IMR-90 (cell line): ENCODE measurements at regions not wholly inside any gene's neighbourhood (a gene's known extent, or its start where the extent isn't known, plus 50 kb on each side); places are given as distances from the start of the nearest gene placed in this dataset.

Source experiments
- ATAC-seq: fragments of 200-7000 bp; cut with Tn5 transposase; 2 replicates; pipeline ENCODE4 v1.9.1; 2020; ENCODE audit warnings: low read depth, mild to moderate bottlenecking, moderate library complexity
- BruUV-seq: library from RNA; stranded (reverse); fragments of 400-500 nt; replicated peaks from 2 replicates; lab custom pipeline; 2021; lab: Mats Ljungman, UMichigan
- CTCF ChIA-PET: fragments of 300-600 bp; formaldehyde crosslinking; extraction: SDS; loops from one replicate; lab custom pipeline; 2021; ENCODE audit warnings: antibody characterized with exemption; lab: Yijun Ruan, JAX
- POLR2A ChIA-PET: fragments of 300-600 bp; sonication (Branson Sonifier 250); formaldehyde crosslinking; loops from one replicate; lab custom pipeline; 2022; ENCODE audit warnings: antibody characterized with exemption; ENCODE audit not compliant: unreplicated experiment; lab: Charles Lee
- DNase-seq: peaks from one replicate; pipeline ENCODE4 v3.0.0; 2013
- H2AFZ ChIP-seq: replicated peaks from 2 replicates; pipeline ENCODE3; 2013; ENCODE audit warnings: low read length, mild to moderate bottlenecking; ENCODE audit not compliant: poor library complexity
- H2AK5ac ChIP-seq: 2 replicates; pipeline ENCODE4 v1.6.1; 2013; ENCODE audit warnings: low read depth, low read length, inconsistent platforms
- H2AK9ac ChIP-seq: replicated peaks from 2 replicates; pipeline ENCODE3; 2013; ENCODE audit warnings: mild to moderate bottlenecking, low read depth, low read length, moderate library complexity; ENCODE audit not compliant: poor library complexity
- H2BK120ac ChIP-seq: 2 replicates; pipeline ENCODE4 v1.6.1; 2013; ENCODE audit warnings: low read depth, low read length, inconsistent platforms
- H2BK15ac ChIP-seq: 3 replicates; pipeline ENCODE4 v1.6.1; 2013; ENCODE audit warnings: low read depth, low read length, inconsistent platforms
- H2BK20ac ChIP-seq: 2 replicates; pipeline ENCODE4 v1.6.1; 2013; ENCODE audit warnings: low read depth, mild to moderate bottlenecking, inconsistent platforms, low read length, moderate library complexity
- H2BK5ac ChIP-seq: 2 replicates; pipeline ENCODE4 v1.6.1; 2013; ENCODE audit warnings: mild to moderate bottlenecking, low read depth, low read length, inconsistent platforms; ENCODE audit not compliant: poor library complexity, severe bottlenecking
- H3K14ac ChIP-seq: replicated peaks from 2 replicates; pipeline ENCODE4 v1.6.1; 2013; ENCODE audit warnings: low read depth, low read length, inconsistent platforms
- H3K18ac ChIP-seq: 2 replicates; pipeline ENCODE4 v1.6.1; 2013; ENCODE audit warnings: low read depth, low read length, control low read depth
- H3K23ac ChIP-seq: 2 replicates; pipeline ENCODE4 v1.6.1; 2013; ENCODE audit warnings: low read depth, low read length, inconsistent platforms
- H3K27ac ChIP-seq: 2 replicates; pipeline ENCODE4 v1.5.1; 2013; ENCODE audit warnings: mild to moderate bottlenecking, control low read depth, low read length; ENCODE audit not compliant: insufficient read depth
- H3K27me3 ChIP-seq: 2 replicates; pipeline ENCODE4 v1.6.1; 2013; ENCODE audit warnings: low read length; ENCODE audit not compliant: control insufficient read depth, insufficient read depth
- H3K36me3 ChIP-seq: 2 replicates; pipeline ENCODE4 v1.6.1; 2013; ENCODE audit warnings: low read length, mixed read lengths; ENCODE audit not compliant: control insufficient read depth, insufficient read depth
- H3K4ac ChIP-seq: 2 replicates; pipeline ENCODE4 v1.6.1; 2013; ENCODE audit warnings: low read depth, low read length, inconsistent platforms
- H3K4me1 ChIP-seq: 2 replicates; pipeline ENCODE4 v1.6.1; 2013; ENCODE audit warnings: low read length, mixed read lengths; ENCODE audit not compliant: control insufficient read depth, insufficient read depth
- H3K4me2 ChIP-seq: 2 replicates; pipeline ENCODE4 v1.6.1; 2013; ENCODE audit warnings: low read depth, mild to moderate bottlenecking, control low read depth, low read length, moderate library complexity
- H3K4me3 ChIP-seq: 2 replicates; pipeline ENCODE4 v1.5.1; 2013; ENCODE audit warnings: low read depth, mild to moderate bottlenecking, control low read depth, low read length, moderate library complexity; ENCODE audit not compliant: insufficient read depth
- H3K56ac ChIP-seq: 2 replicates; pipeline ENCODE4 v1.6.1; 2013; ENCODE audit warnings: low read length, inconsistent platforms; ENCODE audit not compliant: insufficient read depth; ENCODE audit errors: extremely low read depth
- H3K79me1 ChIP-seq, 2 experiments: 2 replicates each; pipeline ENCODE4 v1.6.1; 2013; ENCODE audit warnings: low read length in 2 of 2, inconsistent platforms in 1 of 2, low read depth in 1 of 2
- H3K9ac ChIP-seq: 2 replicates; pipeline ENCODE4 v1.6.1; 2013; ENCODE audit warnings: low read depth, low read length, control low read depth
- H3K9me1 ChIP-seq: 2 replicates; pipeline ENCODE4 v1.6.1; 2013; ENCODE audit warnings: low read length, inconsistent platforms; ENCODE audit not compliant: insufficient read depth
- H3K9me3 ChIP-seq: 2 replicates; pipeline ENCODE4 v1.6.1; 2013; ENCODE audit warnings: low read length; ENCODE audit not compliant: control insufficient read depth, insufficient read depth
- H4K20me1 ChIP-seq: 2 replicates; pipeline ENCODE4 v1.6.1; 2013; ENCODE audit warnings: low read length, inconsistent platforms; ENCODE audit not compliant: insufficient read depth
- H4K5ac ChIP-seq: 2 replicates; pipeline ENCODE4 v1.6.1; 2013; ENCODE audit warnings: mild to moderate bottlenecking, low read depth, low read length, control low read depth
- H4K8ac ChIP-seq, 2 experiments: 2 replicates each; pipeline ENCODE4 v1.6.1; 2013; ENCODE audit warnings: low read depth in 2 of 2, low read length in 2 of 2, control low read depth in 1 of 2, inconsistent platforms in 1 of 2
- H4K91ac ChIP-seq: 2 replicates; pipeline ENCODE4 v1.6.1; 2013; ENCODE audit warnings: low read depth, low read length, inconsistent platforms; ENCODE audit not compliant: insufficient read depth
- BHLHE40 ChIP-seq: fragments of 150-350 bp; IDR thresholded peaks from 2 replicates; pipeline ENCODE4 v1.6.1; 2016; ENCODE audit warnings: mild to moderate bottlenecking, low read depth, low read length
- CEBPB ChIP-seq: IDR thresholded peaks from 2 replicates; pipeline ENCODE4 v1.6.1; 2012; ENCODE audit warnings: low read depth, low read length, improper control_type of control experiment
- MXI1 ChIP-seq: IDR thresholded peaks from 2 replicates; pipeline ENCODE4 v1.6.1; 2012; ENCODE audit warnings: low read depth, mild to moderate bottlenecking, low read length, moderate library complexity, borderline replicate concordance
- POLR2A ChIP-seq: IDR thresholded peaks from 2 replicates; pipeline ENCODE4 v1.6.1; 2012; ENCODE audit warnings: mild to moderate bottlenecking, low read depth, low read length
- RCOR1 ChIP-seq: IDR thresholded peaks from 2 replicates; pipeline ENCODE4 v1.6.1; 2012; ENCODE audit warnings: mild to moderate bottlenecking, low read length, improper control_type of control experiment; ENCODE audit not compliant: insufficient replicate concordance
- RFX5 ChIP-seq: IDR thresholded peaks from 2 replicates; pipeline ENCODE4 v1.8.0; 2012; ENCODE audit warnings: low read depth, mild to moderate bottlenecking, low read length, moderate library complexity
- WGBS, 2 experiments: methylation state at CpG; one replicate each; pipeline versions ENCODE4 v1.1.5 to v1.1.7; 2013; ENCODE audit warnings: missing lambda C conversion rate in 2 of 2; ENCODE audit not compliant: insufficient read length in 1 of 2; ENCODE audit errors: extremely low coverage in 2 of 2; 5-methylcytosine and 5-hydroxymethylcytosine counted together
- dilution Hi-C: fragments of 300-500 bp; cut with HindIII; formaldehyde crosslinking; loops from one replicate; pipeline ENCODE4 v1.14.3; 2018; ENCODE audit warnings: low sequenced_read_pairs; ENCODE audit not compliant: unreplicated experiment
- in situ Hi-C: fragments of 300-500 bp; cut with MboI; formaldehyde crosslinking; loops from 3 replicates; pipeline ENCODE4 v1.14.3; 2019; ENCODE audit warnings: low sequenced_read_pairs, inconsistent platforms, mixed read lengths
- intact Hi-C: fragments of 100-400 bp; cut with micrococcal nuclease; formaldehyde crosslinking; loops from 2 replicates; pipeline ENCODE4 v1.10.0; 2022
- TF ChIP-seq, protein P1 (sequence below): conservative IDR thresholded peaks from 2 replicates; pipeline ENCODE4 v1.5.1; 2012; ENCODE audit warnings: mild to moderate bottlenecking, low read depth, low read length, improper control_type of control experiment

DNA sequence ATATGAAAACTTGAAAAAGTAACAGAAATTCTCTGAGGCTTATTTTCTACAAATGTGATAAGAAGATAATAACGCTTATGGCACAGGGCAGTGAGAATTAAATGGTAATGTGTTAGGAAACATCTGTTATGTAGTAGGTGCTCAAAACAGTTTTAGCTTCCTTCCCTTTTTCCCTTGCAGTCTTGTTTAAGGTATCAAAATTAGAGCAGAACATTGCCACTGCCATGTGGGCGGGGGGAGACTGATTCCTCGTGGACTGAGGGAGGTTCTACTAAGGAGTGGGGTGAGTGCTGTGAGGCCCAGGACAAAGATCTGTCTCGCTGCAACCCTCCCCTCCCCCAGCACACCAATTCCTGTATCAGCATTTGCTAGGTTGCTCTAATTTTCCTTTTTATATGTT, 702.4 kb downstream of the TUSC7 start:
- WGBS, 2 experiments: no CpG with 5 or more reads among the region's 4 CpGs
- intact Hi-C loops: no loop called here
- H2BK5ac ChIP-seq: no peak overlapping the region
- H2BK15ac ChIP-seq: no peak overlapping the region
- H4K20me1 ChIP-seq: no peaks in the 10 kb centered on the region
- H2BK120ac ChIP-seq: no peak overlapping the region
- no peak overlapping the region for H2AK5ac ChIP-seq
- ChIA-PET POLR2A (no interaction called here), CTCF (no interaction called here)
- H2AK9ac ChIP-seq: no peak overlapping the region
- no peak overlapping the region for H4K8ac ChIP-seq
- H3K56ac ChIP-seq: no peak overlapping the region
- H3K4me1 ChIP-seq: peaks cover 2% of the 10 kb centered on the region; the same call in 1 of the 2 replicates
- H2AFZ ChIP-seq: no peak overlapping the region
- no peak overlapping the region for H3K4ac ChIP-seq
- H3K27ac ChIP-seq: no peak overlapping the region
- H3K23ac ChIP-seq: no peak overlapping the region
- H3K4me2 ChIP-seq: no peak overlapping the region
- no peaks in the 10 kb centered on the region for H3K9me3 ChIP-seq
- dilution Hi-C loops: no loop called here
- no TSS peak for BruUV-seq
- TF ChIP-seq BHLHE40 (no peak), CEBPB (no peak), RFX5 (no peak), RCOR1 (no peak), MXI1 (no peak), POLR2A (no peak)
- TF ChIP-seq, protein P1, sequence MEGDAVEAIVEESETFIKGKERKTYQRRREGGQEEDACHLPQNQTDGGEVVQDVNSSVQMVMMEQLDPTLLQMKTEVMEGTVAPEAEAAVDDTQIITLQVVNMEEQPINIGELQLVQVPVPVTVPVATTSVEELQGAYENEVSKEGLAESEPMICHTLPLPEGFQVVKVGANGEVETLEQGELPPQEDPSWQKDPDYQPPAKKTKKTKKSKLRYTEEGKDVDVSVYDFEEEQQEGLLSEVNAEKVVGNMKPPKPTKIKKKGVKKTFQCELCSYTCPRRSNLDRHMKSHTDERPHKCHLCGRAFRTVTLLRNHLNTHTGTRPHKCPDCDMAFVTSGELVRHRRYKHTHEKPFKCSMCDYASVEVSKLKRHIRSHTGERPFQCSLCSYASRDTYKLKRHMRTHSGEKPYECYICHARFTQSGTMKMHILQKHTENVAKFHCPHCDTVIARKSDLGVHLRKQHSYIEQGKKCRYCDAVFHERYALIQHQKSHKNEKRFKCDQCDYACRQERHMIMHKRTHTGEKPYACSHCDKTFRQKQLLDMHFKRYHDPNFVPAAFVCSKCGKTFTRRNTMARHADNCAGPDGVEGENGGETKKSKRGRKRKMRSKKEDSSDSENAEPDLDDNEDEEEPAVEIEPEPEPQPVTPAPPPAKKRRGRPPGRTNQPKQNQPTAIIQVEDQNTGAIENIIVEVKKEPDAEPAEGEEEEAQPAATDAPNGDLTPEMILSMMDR: no peak
- H3K36me3 ChIP-seq: no peaks in the 10 kb centered on the region
- in situ Hi-C loops: loop anchor here (25.0 kb wide), 1 partner anchor 575 kb away; no protein-coding TSS in a partner anchor
- H3K9ac ChIP-seq: no peak overlapping the region
- H3K27me3 ChIP-seq: no peaks in the 10 kb centered on the region
- ATAC-seq (no peak), DNase-seq (no peak)
- H3K9me1 ChIP-seq: no peaks in the 10 kb centered on the region
- no peak overlapping the region for H4K91ac ChIP-seq
- no peak overlapping the region for H2BK20ac ChIP-seq
- H4K5ac ChIP-seq: no peak overlapping the region
- no peak overlapping the region for H3K4me3 ChIP-seq
- H3K18ac ChIP-seq: no peak overlapping the region
- no peak overlapping the region for H3K14ac ChIP-seq
- no peaks in the 10 kb centered on the region for H3K79me1 ChIP-seq
